Right lobe of liver (tissue), 4 donors: ENCODE measurements at regions not wholly inside any gene's neighbourhood (a gene's known extent, or its start where the extent isn't known, plus 50 kb on each side); places are given as distances from the start of the nearest gene placed in this dataset.

ENCODE experiments used
- CTCF ChIP-seq, 4 donors: fragments of 200-600 bp in 3 of 4; fragments of 450-650 bp in 1 of 4; IDR thresholded peaks; one replicate each; pipeline versions ENCODE4 v1.5.1 to v1.8.0; 2016 to 2022; ENCODE audit warnings: antibody characterized with exemption in 4 of 4, mild to moderate bottlenecking in 2 of 4
- POLR2A ChIP-seq: fragments of 450-650 bp; IDR thresholded peaks from one replicate; pipeline ENCODE4 v1.6.1; 2017; ENCODE audit warnings: antibody characterized with exemption, mild to moderate bottlenecking
- donor health status: DM: no; HTN: no; CAD: no.
- donor health status: DM: no; HTN: no; CAD: no.
- donor health status: DM: no; HTN: yes; CAD: no.

- TF ChIP-seq POLR2A (no peak), CTCF (IDR thresholded peaks at IDR 0.05) (no peak)
Measured at GRCh38 chr14:43674273-43674672, 832.8 kb downstream of the FSCB start.
